ENCODE measurements at regions not wholly inside any gene's neighbourhood (a gene's known extent, or its start where the extent isn't known, plus 50 kb on each side); places are given as distances from the start of the nearest gene placed in this dataset.

- Histone ChIP-seq H3K36me3 (ENCODE audit: control insufficient read depth, insufficient read depth, low read length) (no peaks in the 10 kb centered on the region), H3K9me3 (replicated peaks; ENCODE audit: control insufficient read depth, insufficient read depth, low read depth, low read length) (no peaks in the 10 kb centered on the region), H3K9me1 (ENCODE audit: control insufficient read depth, insufficient read depth, low read length) (no peaks in the 10 kb centered on the region), H3K27me3 (ENCODE audit: control insufficient read depth in 2 of 2, insufficient read depth in 2 of 2, low read length in 2 of 2) (no peaks in the 10 kb centered on the region), H2AFZ (ENCODE audit: low read depth, low read length) (no peak overlapping the region), H3K4me2 (ENCODE audit: insufficient read depth, low read length) (no peak overlapping the region), H4K20me1 (replicated peaks; ENCODE audit: control insufficient read depth, insufficient read depth, low read length) (no peaks in the 10 kb centered on the region), H3K4me1 (replicated peaks in 1 of 2; ENCODE audit: control insufficient read depth in 2 of 2, insufficient read depth in 2 of 2, low read length in 2 of 2) (no peaks in the 10 kb centered on the region), H3K9ac (ENCODE audit: insufficient read depth in 1 of 2, low read depth in 2 of 2, low read length in 2 of 2) (no peak overlapping the region), H3K4me3 (no peak overlapping the region), H3K27ac (ENCODE audit: extremely low read depth, low read depth, low read length) (no peak overlapping the region), H3K79me2 (ENCODE audit: control insufficient read depth, insufficient read depth, low read length) (no peaks in the 10 kb centered on the region)
- in situ Hi-C loops (cut with MboI) (no loop called here), intact Hi-C loops (cut with micrococcal nuclease) (no loop called here)
- POLR2A ChIA-PET: no interaction called here
- DNase-seq (ENCODE audit: extremely low read depth in 1 of 4, low spot score in 3 of 4) (no peak), ATAC-seq (no peak), FAIRE-seq (no peak)
- CTCF ChIA-PET (ENCODE audit: low intra/inter-chr PET ratio): no interaction called here
- BruUV-seq (replicated peaks): no TSS peak
- 3% methylated on average over 5 of the region's 5 CpGs for WGBS (ENCODE audit: insufficient coverage, low coverage, missing lambda C conversion rate)
- no peak for TF ChIP-seq CHAMP1 (IDR thresholded peaks at IDR 0.05)
- no peak for TF ChIP-seq SAFB (IDR thresholded peaks at IDR 0.05; ENCODE audit: borderline replicate concordance, low read depth, low read length)
- no peak for TF ChIP-seq NFE2 (IDR thresholded peaks at IDR 0.05; ENCODE audit: low read depth)
Measured at GRCh38 chr11:21653951-21654421, 538.9 kb upstream of the ANO5 start.

- Histone ChIP-seq H3K4me1 (replicated peaks in 1 of 2; ENCODE audit: control insufficient read depth in 2 of 2, insufficient read depth in 2 of 2, low read length in 2 of 2) (no peaks in the 10 kb centered on the region), H4K20me1 (replicated peaks; ENCODE audit: control insufficient read depth, insufficient read depth, low read length) (no peaks in the 10 kb centered on the region), H3K9ac (ENCODE audit: insufficient read depth in 1 of 2, low read depth in 2 of 2, low read length in 2 of 2) (no peak overlapping the region), H3K79me2 (ENCODE audit: control insufficient read depth, insufficient read depth, low read length) (no peaks in the 10 kb centered on the region), H3K27me3 (ENCODE audit: control insufficient read depth in 2 of 2, insufficient read depth in 2 of 2, low read length in 2 of 2) (no peaks in the 10 kb centered on the region), H3K9me1 (ENCODE audit: control insufficient read depth, insufficient read depth, low read length) (no peaks in the 10 kb centered on the region), H3K4me3 (no peak overlapping the region), H3K4me2 (ENCODE audit: insufficient read depth, low read length) (no peak overlapping the region), H3K9me3 (replicated peaks; ENCODE audit: control insufficient read depth, insufficient read depth, low read depth, low read length) (no peaks in the 10 kb centered on the region), H2AFZ (ENCODE audit: low read depth, low read length) (no peak overlapping the region), H3K36me3 (ENCODE audit: control insufficient read depth, insufficient read depth, low read length) (no peaks in the 10 kb centered on the region), H3K27ac (ENCODE audit: extremely low read depth, low read depth, low read length) (no peak overlapping the region)
- TF ChIP-seq MAFG (tag; conservative IDR thresholded peaks at IDR 0.05): 0 out of 2 replicates have a peak, but pooled peaks have one; percentile 15
- TF ChIP-seq SP2 (IDR thresholded peaks at IDR 0.05; ENCODE audit: extremely low read depth, low read depth, low read length, poor library complexity, severe bottlenecking): no peak
- peak; percentile 36; the same call in 1 of the 2 replicates for TF ChIP-seq ZNF316 (IDR thresholded peaks at IDR 0.05)
- no peak for FAIRE-seq
- DNase-seq (ENCODE audit: extremely low read depth in 1 of 4, low spot score in 3 of 4): no peak
- CTCF ChIA-PET (ENCODE audit: low intra/inter-chr PET ratio): no interaction called here
- BruUV-seq (replicated peaks): no TSS peak
- intact Hi-C loops (cut with micrococcal nuclease) (no loop called here), in situ Hi-C loops (cut with MboI) (no loop called here)
- POLR2A ChIA-PET: no interaction called here
- WGBS (ENCODE audit: insufficient coverage, low coverage, missing lambda C conversion rate): 0% methylated on average over 4 of the region's 4 CpGs
- no peak for ATAC-seq
Measured at GRCh38 chr11:21656065-21656464, 536.8 kb upstream of the ANO5 start.
